Retinal pigment epithelial cell (primary cell): ENCODE measurements at regions not wholly inside any gene's neighbourhood (a gene's known extent, or its start where the extent isn't known, plus 50 kb on each side); places are given as distances from the start of the nearest gene placed in this dataset.
"Not testable (repeated sequence)": the region's sequence is repeated elsewhere in the genome, so short reads cannot be mapped to it uniquely, and the experiment has no call there.

Experiments
- DNase-seq: peaks from one replicate; pipeline ENCODE4 v3.0.0-alpha.2; 2010; ENCODE audit warnings: low read depth
- H3K4me3 ChIP-seq: 2 replicates; pipeline ENCODE4 v1.5.1; 2011; ENCODE audit warnings: mild to moderate bottlenecking, low read length, control low read depth, moderate library complexity
- CTCF ChIP-seq: conservative IDR thresholded peaks from 2 replicates; pipeline ENCODE4 v1.5.1; 2011; ENCODE audit warnings: low read depth, low read length, control low read depth, inconsistent platforms

- no peak for DNase-seq
- TF ChIP-seq CTCF: no peak
- no peak overlapping the region for H3K4me3 ChIP-seq
These were observed 237.6 kb upstream of the SETMAR start for GRCh38 chr3:4065554-4065953.

- no peak overlapping the region for H3K4me3 ChIP-seq
- DNase-seq: peak; percentile 89
- no peak for TF ChIP-seq CTCF
These were observed 235.3 kb upstream of the SETMAR start for GRCh38 chr3:4067893-4068292.

GRCh38 chr3:4069796-4070195 is 233.4 kb upstream of the SETMAR start:
- DNase-seq: no peak
- TF ChIP-seq CTCF: no peak
- no peak overlapping the region for H3K4me3 ChIP-seq

GRCh38 chr3:4071481-4072184 is 231.5 kb upstream of the SETMAR start:
- peak; percentile 75 for DNase-seq
- no peak overlapping the region for H3K4me3 ChIP-seq
- no peak for TF ChIP-seq CTCF

- H3K4me3 ChIP-seq, DNase-seq: not testable (repeated sequence)
These were observed 225.9 kb upstream of the SETMAR start for GRCh38 chr3:4077278-4077677.

- no peak overlapping the region for H3K4me3 ChIP-seq
- DNase-seq: no peak
- TF ChIP-seq CTCF: no peak
These were observed 225.2 kb upstream of the SETMAR start for GRCh38 chr3:4077950-4078349.

- no peak for TF ChIP-seq CTCF
- DNase-seq: no peak
- no peak overlapping the region for H3K4me3 ChIP-seq
These were observed 224.3 kb upstream of the SETMAR start for GRCh38 chr3:4078903-4079302.
